ENCODE measurements at regions not wholly inside any gene's neighbourhood (a gene's known extent, or its start where the extent isn't known, plus 50 kb on each side); places are given as distances from the start of the nearest gene placed in this dataset.

DNA sequence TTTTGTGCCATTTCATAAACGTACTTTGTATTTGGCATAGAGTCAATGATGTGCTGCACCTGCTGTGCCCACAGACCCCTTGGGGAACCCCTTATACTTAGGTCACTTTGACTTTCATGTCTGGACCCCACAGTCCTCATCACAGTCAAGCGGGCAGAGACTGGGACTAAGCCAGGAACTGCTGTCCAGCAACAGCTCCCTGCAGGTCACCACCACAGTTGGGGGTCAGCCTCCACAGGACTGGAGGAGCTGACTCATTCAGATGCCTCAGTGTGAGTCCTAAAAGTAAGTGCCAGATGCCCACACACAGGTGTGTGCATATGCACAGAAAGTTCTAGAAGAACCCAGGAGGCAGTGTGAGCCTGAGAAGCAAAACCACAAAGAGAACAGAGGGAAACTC lies 339.8 kb downstream of the GABRB3 start:
- no peaks in the 10 kb centered on the region for H3K4me1 Mint-ChIP-seq (ENCODE audit: low read depth, unreplicated experiment)
- no peak overlapping the region for H3K4me3 Mint-ChIP-seq (ENCODE audit: unreplicated experiment)
- H3K27ac Mint-ChIP-seq (ENCODE audit: unreplicated experiment) = no peak overlapping the region
- H3K36me3 Mint-ChIP-seq (ENCODE audit: unreplicated experiment) = no peaks in the 10 kb centered on the region
- no peak for DNase-seq
- TF ChIP-seq, protein P1, sequence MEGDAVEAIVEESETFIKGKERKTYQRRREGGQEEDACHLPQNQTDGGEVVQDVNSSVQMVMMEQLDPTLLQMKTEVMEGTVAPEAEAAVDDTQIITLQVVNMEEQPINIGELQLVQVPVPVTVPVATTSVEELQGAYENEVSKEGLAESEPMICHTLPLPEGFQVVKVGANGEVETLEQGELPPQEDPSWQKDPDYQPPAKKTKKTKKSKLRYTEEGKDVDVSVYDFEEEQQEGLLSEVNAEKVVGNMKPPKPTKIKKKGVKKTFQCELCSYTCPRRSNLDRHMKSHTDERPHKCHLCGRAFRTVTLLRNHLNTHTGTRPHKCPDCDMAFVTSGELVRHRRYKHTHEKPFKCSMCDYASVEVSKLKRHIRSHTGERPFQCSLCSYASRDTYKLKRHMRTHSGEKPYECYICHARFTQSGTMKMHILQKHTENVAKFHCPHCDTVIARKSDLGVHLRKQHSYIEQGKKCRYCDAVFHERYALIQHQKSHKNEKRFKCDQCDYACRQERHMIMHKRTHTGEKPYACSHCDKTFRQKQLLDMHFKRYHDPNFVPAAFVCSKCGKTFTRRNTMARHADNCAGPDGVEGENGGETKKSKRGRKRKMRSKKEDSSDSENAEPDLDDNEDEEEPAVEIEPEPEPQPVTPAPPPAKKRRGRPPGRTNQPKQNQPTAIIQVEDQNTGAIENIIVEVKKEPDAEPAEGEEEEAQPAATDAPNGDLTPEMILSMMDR (IDR thresholded peaks at IDR 0.05; ENCODE audit: partially characterized antibody, unreplicated experiment) = no peak
- H3K9me3 Mint-ChIP-seq (ENCODE audit: unreplicated experiment) = peaks cover 2% of the 10 kb centered on the region
- H3K27me3 Mint-ChIP-seq (ENCODE audit: unreplicated experiment) = no peaks in the 10 kb centered on the region

DNA sequence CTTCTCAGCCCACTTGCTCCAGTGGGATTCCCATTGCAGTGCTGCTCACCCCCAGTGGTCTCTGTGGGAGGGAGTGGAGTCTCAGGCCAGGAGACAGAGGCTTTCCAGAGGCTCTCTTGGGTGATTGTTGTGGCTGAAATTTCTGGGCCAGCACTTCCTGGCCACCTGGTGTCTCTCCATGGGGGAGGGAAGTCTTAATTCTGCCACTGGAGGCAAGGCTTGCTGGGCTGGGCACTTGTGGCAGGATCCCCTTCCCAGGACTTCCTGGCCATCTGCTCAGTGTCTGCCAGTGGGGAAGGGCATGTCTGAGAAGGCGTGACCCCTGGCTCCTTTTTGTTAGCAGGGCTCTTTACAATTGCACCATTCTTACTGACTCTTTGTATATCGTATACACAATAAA lies 351.8 kb downstream of the GABRB3 start:
- Mint-ChIP-seq H3K4me1 (ENCODE audit: low read depth, unreplicated experiment) (no peaks in the 10 kb centered on the region), H3K27ac (ENCODE audit: unreplicated experiment) (no peak overlapping the region)

DNA sequence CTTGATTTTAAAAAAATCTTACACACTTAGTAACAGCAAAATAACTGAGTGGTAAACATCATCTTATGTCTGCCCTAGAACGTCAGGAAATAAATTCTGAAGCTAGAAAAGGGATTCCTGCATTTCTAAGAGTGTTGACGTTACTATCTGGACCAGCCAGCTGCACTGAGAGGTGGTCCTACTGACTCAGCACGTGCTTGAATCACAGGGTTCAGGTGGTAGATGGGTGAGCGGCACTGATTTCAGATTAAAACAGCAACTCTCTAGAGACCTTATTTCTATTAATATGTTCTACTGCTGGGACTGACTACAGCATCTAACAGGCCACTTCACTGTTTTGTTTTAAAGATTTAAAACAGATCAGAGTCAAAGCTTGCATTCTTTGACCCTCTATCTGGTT lies 377.2 kb downstream of the GABRB3 start:
- Mint-ChIP-seq H3K27ac (ENCODE audit: unreplicated experiment) (peak overlapping the region; percentile 26), H3K4me1 (ENCODE audit: low read depth, unreplicated experiment) (peaks cover 14% of the 10 kb centered on the region), H3K9me3 (ENCODE audit: unreplicated experiment) (peaks cover 2% of the 10 kb centered on the region), H3K27me3 (ENCODE audit: unreplicated experiment) (peaks cover 2% of the 10 kb centered on the region), H3K4me3 (ENCODE audit: unreplicated experiment) (peak overlapping the region; percentile 61), H3K36me3 (ENCODE audit: unreplicated experiment) (no peaks in the 10 kb centered on the region)
- TF ChIP-seq, protein P1 (IDR thresholded peaks at IDR 0.05; ENCODE audit: partially characterized antibody, unreplicated experiment) = no peak
- DNase-seq = no peak

More for the DNA sequence above, 351.8 kb downstream of the GABRB3 start:
- peaks cover 1% of the 10 kb centered on the region for H3K9me3 Mint-ChIP-seq (ENCODE audit: unreplicated experiment)
- DNase-seq = no peak
- no peak overlapping the region for H3K4me3 Mint-ChIP-seq (ENCODE audit: unreplicated experiment)
- TF ChIP-seq, protein P1 (IDR thresholded peaks at IDR 0.05; ENCODE audit: partially characterized antibody, unreplicated experiment) = no peak
- no peaks in the 10 kb centered on the region for H3K36me3 Mint-ChIP-seq (ENCODE audit: unreplicated experiment)
- peaks cover under 1% of the 10 kb centered on the region for H3K27me3 Mint-ChIP-seq (ENCODE audit: unreplicated experiment)

DNA sequence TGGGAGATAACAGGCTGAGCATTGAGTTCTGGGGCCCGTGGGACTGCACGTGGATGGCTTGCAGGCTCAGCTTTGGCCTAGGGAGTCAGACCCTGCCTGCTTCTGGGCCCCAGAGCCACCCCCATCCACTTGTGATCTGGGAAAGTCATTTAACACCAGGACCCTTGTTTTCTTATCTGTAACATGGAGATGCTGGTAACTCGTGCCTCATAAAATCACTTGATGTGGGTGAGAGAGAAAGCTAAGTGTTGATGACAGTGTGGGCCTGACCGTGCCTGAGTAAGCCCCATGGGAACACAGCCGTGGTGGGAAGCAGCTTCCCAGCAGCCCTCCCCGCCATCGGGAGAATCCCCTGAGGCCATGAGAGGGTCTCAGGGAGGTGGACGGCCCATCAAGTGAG lies 378.1 kb downstream of the GABRB3 start:
- Mint-ChIP-seq H3K4me3 (ENCODE audit: unreplicated experiment) (peak overlapping the region; percentile 66), H3K27ac (ENCODE audit: unreplicated experiment) (peak overlapping the region; percentile 72), H3K4me1 (ENCODE audit: low read depth, unreplicated experiment) (peaks cover 14% of the 10 kb centered on the region), H3K36me3 (ENCODE audit: unreplicated experiment) (no peaks in the 10 kb centered on the region), H3K9me3 (ENCODE audit: unreplicated experiment) (peaks cover 2% of the 10 kb centered on the region), H3K27me3 (ENCODE audit: unreplicated experiment) (peaks cover 2% of the 10 kb centered on the region)
- peak; percentile 67 for DNase-seq
- TF ChIP-seq, protein P1 (IDR thresholded peaks at IDR 0.05; ENCODE audit: partially characterized antibody, unreplicated experiment) = no peak

DNA sequence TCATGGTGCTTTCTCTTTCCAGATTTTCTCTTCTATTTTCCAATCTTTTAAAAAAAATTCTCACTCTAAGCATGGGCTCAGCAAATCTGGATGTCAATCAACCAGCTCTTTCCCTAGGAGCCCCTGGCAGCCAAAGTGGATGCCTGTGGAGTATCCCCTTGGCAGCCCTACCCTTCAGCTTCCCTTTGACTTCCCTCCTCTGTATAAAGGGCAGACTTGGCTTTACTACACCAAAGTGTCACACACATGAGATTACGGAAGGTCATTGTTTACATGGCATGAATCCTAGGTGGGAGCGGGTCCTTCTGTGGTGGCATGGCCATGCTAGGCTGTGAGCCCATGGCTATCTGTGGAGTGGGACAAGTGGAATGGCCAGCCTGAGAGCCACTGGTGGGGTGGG lies 379.9 kb downstream of the GABRB3 start:
- Mint-ChIP-seq H3K36me3 (ENCODE audit: unreplicated experiment) (no peaks in the 10 kb centered on the region), H3K4me1 (ENCODE audit: low read depth, unreplicated experiment) (peaks cover 14% of the 10 kb centered on the region), H3K27ac (ENCODE audit: unreplicated experiment) (no peak overlapping the region), H3K9me3 (ENCODE audit: unreplicated experiment) (peaks cover 2% of the 10 kb centered on the region), H3K27me3 (ENCODE audit: unreplicated experiment) (peaks cover 2% of the 10 kb centered on the region), H3K4me3 (ENCODE audit: unreplicated experiment) (no peak overlapping the region)
- no peak for DNase-seq
- TF ChIP-seq, protein P1 (IDR thresholded peaks at IDR 0.05; ENCODE audit: partially characterized antibody, unreplicated experiment) = no peak
